ENCODE measurements at regions not wholly inside any gene's neighbourhood (a gene's known extent, or its start where the extent isn't known, plus 50 kb on each side); places are given as distances from the start of the nearest gene placed in this dataset.

DNA sequence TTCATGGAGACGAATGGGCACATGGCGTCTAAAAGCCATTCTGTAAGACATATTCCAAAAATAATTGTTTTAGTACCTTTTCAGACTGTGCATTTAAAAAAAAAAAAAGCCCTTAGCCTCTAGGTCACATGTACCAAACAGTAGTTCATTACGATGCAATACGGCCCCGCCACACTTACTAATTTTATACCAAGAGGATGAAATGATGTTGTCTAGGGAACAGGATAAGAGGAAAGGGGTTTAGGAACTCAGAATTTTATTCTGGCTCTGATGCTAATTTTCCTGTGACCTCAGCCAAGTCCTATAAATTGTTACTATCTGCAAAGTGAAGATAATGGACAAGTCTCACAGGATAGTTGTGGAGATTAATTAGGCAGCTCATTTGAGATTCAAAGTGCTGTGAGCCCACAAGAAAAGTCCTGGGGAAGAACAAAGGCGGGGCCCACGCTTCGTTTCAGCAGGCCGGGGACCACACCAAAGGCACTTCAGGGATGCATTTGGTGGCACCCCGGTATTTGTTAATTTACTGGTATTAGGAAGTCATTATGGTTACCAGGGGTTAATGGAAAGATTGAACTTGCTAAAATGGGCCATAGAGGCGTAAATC is 511.1 kb downstream of the IRS2 start:
- Mint-ChIP-seq H3K27ac (no peak overlapping the region), H3K9me3 (peaks cover 7% of the 10 kb centered on the region; the same call in 1 of the 2 replicates), H3K36me3 (peaks cover 3% of the 10 kb centered on the region; the same call in 1 of the 2 replicates), H3K4me1 (peaks cover 50% of the 10 kb centered on the region), H3K27me3 (ENCODE audit: low read depth) (no peaks in the 10 kb centered on the region), H3K4me3 (no peak overlapping the region)
- ChIA-PET POLR2A (no interaction called here), CTCF (no interaction called here)
- ATAC-seq: no peak
- TF ChIP-seq GRHL2 (CRISPR knock-in tag; IDR thresholded peaks at IDR 0.05; ENCODE audit: insufficient replicate concordance, severe bottlenecking) (no peak), NR1H2 (CRISPR knock-in tag; IDR thresholded peaks at IDR 0.05) (no peak), ZNF317 (CRISPR knock-in tag; IDR thresholded peaks at IDR 0.05; ENCODE audit: borderline replicate concordance, low read depth) (no peak), ZNF396 (CRISPR knock-in tag; IDR thresholded peaks at IDR 0.05; ENCODE audit: borderline replicate concordance) (no peak)
- TF ChIP-seq, protein P1, sequence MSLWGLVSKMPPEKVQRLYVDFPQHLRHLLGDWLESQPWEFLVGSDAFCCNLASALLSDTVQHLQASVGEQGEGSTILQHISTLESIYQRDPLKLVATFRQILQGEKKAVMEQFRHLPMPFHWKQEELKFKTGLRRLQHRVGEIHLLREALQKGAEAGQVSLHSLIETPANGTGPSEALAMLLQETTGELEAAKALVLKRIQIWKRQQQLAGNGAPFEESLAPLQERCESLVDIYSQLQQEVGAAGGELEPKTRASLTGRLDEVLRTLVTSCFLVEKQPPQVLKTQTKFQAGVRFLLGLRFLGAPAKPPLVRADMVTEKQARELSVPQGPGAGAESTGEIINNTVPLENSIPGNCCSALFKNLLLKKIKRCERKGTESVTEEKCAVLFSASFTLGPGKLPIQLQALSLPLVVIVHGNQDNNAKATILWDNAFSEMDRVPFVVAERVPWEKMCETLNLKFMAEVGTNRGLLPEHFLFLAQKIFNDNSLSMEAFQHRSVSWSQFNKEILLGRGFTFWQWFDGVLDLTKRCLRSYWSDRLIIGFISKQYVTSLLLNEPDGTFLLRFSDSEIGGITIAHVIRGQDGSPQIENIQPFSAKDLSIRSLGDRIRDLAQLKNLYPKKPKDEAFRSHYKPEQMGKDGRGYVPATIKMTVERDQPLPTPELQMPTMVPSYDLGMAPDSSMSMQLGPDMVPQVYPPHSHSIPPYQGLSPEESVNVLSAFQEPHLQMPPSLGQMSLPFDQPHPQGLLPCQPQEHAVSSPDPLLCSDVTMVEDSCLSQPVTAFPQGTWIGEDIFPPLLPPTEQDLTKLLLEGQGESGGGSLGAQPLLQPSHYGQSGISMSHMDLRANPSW (CRISPR knock-in tag; conservative IDR thresholded peaks at IDR 0.05; ENCODE audit: low read depth): no peak
- TF ChIP-seq, protein P2, sequence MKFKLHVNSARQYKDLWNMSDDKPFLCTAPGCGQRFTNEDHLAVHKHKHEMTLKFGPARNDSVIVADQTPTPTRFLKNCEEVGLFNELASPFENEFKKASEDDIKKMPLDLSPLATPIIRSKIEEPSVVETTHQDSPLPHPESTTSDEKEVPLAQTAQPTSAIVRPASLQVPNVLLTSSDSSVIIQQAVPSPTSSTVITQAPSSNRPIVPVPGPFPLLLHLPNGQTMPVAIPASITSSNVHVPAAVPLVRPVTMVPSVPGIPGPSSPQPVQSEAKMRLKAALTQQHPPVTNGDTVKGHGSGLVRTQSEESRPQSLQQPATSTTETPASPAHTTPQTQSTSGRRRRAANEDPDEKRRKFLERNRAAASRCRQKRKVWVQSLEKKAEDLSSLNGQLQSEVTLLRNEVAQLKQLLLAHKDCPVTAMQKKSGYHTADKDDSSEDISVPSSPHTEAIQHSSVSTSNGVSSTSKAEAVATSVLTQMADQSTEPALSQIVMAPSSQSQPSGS (CRISPR knock-in tag; IDR thresholded peaks at IDR 0.05; ENCODE audit: borderline replicate concordance, low read depth): no peak
- DNase-seq (ENCODE audit: low spot score): no peak

DNA sequence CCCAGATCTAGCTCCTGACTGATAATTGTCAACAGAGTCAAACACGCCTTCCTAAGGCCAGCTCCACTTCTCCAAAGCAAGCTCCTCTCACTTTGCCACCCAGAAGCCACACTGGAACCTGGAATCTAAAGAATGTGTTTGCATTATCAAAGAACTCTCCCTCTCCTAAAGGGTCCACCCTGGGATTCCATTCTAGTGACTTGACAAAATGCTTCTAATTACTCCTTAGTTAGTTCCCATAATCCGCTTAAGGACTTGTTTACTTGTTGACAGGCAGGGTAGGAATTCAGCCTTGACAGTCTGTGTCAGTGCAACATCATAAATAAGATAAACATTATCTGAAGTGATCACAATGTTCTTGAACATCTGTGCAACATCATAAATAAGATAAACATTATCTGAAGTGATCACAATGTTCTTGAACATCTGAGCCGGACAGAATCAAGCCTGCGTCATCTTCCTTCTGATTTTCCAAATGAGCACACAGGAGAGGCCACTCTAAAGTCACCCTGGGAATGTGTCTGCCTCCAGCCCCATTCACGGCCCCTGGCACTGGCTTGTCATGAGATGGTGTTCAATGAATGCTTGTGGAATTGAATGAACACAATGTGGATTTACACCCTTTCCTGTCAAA is 512.1 kb downstream of the IRS2 start:
- Mint-ChIP-seq H3K27me3 (ENCODE audit: low read depth) (no peaks in the 10 kb centered on the region), H3K36me3 (peaks cover 3% of the 10 kb centered on the region; the same call in 1 of the 2 replicates), H3K27ac (peak overlapping the region; percentile 15), H3K9me3 (peaks cover 7% of the 10 kb centered on the region; the same call in 1 of the 2 replicates), H3K4me3 (no peak overlapping the region), H3K4me1 (peaks cover 55% of the 10 kb centered on the region)
- CTCF ChIA-PET: interaction anchor here (0.9 kb wide), 1 partner anchor 139 kb away, joined by 5 read pairs; no protein-coding TSS in a partner anchor
- POLR2A ChIA-PET: no interaction called here
- DNase-seq (ENCODE audit: low spot score) (peak; percentile 21), ATAC-seq (peak; percentile 91)
- TF ChIP-seq GTF2I (CRISPR knock-in tag; conservative IDR thresholded peaks at IDR 0.05): no peak
- TF ChIP-seq ZNF263 (CRISPR knock-in tag; IDR thresholded peaks at IDR 0.05; ENCODE audit: low read depth): no peak
- TF ChIP-seq EMX1 (CRISPR knock-in tag; IDR thresholded peaks at IDR 0.05): 0 out of 2 replicates have a peak, but pooled peaks have one; percentile 66
- TF ChIP-seq, protein P3, sequence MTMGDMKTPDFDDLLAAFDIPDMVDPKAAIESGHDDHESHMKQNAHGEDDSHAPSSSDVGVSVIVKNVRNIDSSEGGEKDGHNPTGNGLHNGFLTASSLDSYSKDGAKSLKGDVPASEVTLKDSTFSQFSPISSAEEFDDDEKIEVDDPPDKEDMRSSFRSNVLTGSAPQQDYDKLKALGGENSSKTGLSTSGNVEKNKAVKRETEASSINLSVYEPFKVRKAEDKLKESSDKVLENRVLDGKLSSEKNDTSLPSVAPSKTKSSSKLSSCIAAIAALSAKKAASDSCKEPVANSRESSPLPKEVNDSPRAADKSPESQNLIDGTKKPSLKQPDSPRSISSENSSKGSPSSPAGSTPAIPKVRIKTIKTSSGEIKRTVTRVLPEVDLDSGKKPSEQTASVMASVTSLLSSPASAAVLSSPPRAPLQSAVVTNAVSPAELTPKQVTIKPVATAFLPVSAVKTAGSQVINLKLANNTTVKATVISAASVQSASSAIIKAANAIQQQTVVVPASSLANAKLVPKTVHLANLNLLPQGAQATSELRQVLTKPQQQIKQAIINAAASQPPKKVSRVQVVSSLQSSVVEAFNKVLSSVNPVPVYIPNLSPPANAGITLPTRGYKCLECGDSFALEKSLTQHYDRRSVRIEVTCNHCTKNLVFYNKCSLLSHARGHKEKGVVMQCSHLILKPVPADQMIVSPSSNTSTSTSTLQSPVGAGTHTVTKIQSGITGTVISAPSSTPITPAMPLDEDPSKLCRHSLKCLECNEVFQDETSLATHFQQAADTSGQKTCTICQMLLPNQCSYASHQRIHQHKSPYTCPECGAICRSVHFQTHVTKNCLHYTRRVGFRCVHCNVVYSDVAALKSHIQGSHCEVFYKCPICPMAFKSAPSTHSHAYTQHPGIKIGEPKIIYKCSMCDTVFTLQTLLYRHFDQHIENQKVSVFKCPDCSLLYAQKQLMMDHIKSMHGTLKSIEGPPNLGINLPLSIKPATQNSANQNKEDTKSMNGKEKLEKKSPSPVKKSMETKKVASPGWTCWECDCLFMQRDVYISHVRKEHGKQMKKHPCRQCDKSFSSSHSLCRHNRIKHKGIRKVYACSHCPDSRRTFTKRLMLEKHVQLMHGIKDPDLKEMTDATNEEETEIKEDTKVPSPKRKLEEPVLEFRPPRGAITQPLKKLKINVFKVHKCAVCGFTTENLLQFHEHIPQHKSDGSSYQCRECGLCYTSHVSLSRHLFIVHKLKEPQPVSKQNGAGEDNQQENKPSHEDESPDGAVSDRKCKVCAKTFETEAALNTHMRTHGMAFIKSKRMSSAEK (CRISPR knock-in tag; IDR thresholded peaks at IDR 0.05; ENCODE audit: borderline replicate concordance): peak; percentile 70; the same call in 1 of the 2 replicates
- TF ChIP-seq TEAD1 (CRISPR knock-in tag; IDR thresholded peaks at IDR 0.05): peak; percentile 97
- TF ChIP-seq, protein P4, sequence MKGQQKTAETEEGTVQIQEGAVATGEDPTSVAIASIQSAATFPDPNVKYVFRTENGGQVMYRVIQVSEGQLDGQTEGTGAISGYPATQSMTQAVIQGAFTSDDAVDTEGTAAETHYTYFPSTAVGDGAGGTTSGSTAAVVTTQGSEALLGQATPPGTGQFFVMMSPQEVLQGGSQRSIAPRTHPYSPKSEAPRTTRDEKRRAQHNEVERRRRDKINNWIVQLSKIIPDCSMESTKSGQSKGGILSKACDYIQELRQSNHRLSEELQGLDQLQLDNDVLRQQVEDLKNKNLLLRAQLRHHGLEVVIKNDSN (CRISPR knock-in tag; IDR thresholded peaks at IDR 0.05): no peak
- no peak for TF ChIP-seq ZNF317 (CRISPR knock-in tag; IDR thresholded peaks at IDR 0.05; ENCODE audit: borderline replicate concordance, low read depth)
- peak; percentile 57; the same call in 1 of the 2 replicates for TF ChIP-seq ZNF423 (CRISPR knock-in tag; IDR thresholded peaks at IDR 0.05)
- TF ChIP-seq, protein P5, sequence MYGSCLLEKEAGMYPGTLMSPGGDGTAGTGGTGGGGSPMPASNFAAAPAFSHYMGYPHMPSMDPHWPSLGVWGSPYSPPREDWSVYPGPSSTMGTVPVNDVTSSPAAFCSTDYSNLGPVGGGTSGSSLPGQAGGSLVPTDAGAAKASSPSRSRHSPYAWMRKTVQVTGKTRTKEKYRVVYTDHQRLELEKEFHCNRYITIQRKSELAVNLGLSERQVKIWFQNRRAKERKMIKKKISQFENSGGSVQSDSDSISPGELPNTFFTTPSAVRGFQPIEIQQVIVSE (CRISPR knock-in tag; IDR thresholded peaks at IDR 0.05; ENCODE audit: borderline replicate concordance): no peak
- TF ChIP-seq, protein P6, sequence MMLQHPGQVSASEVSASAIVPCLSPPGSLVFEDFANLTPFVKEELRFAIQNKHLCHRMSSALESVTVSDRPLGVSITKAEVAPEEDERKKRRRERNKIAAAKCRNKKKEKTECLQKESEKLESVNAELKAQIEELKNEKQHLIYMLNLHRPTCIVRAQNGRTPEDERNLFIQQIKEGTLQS (CRISPR knock-in tag; conservative IDR thresholded peaks at IDR 0.05): no peak
- TF ChIP-seq PRRX2 (CRISPR knock-in tag; IDR thresholded peaks at IDR 0.05): peak; percentile 56; the same call in 1 of the 2 replicates
- TF ChIP-seq SMAD3 (CRISPR knock-in tag; IDR thresholded peaks at IDR 0.05; ENCODE audit: borderline replicate concordance): no peak
- TF ChIP-seq IRF2 (CRISPR knock-in tag; IDR thresholded peaks at IDR 0.05; ENCODE audit: borderline replicate concordance, low read depth): no peak
- TF ChIP-seq, protein P7, sequence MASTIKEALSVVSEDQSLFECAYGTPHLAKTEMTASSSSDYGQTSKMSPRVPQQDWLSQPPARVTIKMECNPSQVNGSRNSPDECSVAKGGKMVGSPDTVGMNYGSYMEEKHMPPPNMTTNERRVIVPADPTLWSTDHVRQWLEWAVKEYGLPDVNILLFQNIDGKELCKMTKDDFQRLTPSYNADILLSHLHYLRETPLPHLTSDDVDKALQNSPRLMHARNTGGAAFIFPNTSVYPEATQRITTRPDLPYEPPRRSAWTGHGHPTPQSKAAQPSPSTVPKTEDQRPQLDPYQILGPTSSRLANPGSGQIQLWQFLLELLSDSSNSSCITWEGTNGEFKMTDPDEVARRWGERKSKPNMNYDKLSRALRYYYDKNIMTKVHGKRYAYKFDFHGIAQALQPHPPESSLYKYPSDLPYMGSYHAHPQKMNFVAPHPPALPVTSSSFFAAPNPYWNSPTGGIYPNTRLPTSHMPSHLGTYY (CRISPR knock-in tag; IDR thresholded peaks at IDR 0.05): 0 out of 2 replicates have a peak, but pooled peaks have one; percentile 79
- TF ChIP-seq FOXP1 (CRISPR knock-in tag; IDR thresholded peaks at IDR 0.05; ENCODE audit: borderline replicate concordance): no peak
- peak; percentile 80; the same call in 1 of the 2 replicates for TF ChIP-seq TEAD4 (CRISPR knock-in tag; IDR thresholded peaks at IDR 0.05)
